HS-27A (cell line): ENCODE measurements at regions not wholly inside any gene's neighbourhood (a gene's known extent, or its start where the extent isn't known, plus 50 kb on each side); places are given as distances from the start of the nearest gene placed in this dataset.

Experiments
- DNase-seq: peaks from one replicate; pipeline ENCODE4 v3.0.0-alpha.2; 2012; ENCODE audit warnings: low read depth, missing footprints

DNA sequence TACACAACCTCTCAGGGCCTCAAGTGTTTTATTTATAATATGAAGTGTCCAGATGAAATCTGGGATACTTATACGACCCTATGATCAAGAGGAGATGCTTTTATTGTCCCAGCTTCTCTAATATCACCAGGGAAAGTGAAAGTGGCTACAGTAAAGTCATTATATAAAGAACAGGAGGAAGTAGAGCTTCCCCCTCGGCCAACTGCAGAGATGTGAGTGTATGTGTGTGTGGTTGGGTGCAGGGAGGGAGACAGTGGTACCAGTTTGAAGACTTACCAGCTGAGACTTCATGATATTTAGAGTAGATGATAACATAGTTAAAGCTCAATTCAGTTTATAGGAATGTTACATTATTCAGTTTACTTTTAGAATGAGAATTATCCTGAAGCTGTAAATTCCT lies 373.6 kb upstream of the DDI1 start:
- no peak for DNase-seq

DNA sequence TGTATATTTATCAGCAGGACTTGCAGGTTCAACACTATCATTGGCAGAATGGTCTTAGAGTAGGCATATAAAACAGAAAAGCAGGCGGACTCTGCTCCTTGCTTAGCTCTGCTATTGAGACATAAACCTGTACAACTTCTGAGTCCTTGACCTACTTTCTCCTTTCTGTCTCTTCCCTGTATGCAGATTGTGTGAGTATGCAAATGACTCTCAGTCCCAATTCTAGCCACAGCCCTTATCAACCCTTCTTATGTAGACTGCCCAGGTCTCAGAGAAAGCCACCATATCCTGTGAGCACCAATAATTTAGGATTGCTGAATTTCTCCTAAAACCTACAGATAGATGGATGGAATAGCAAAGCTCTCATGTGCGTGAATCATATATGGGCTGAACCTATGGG lies 367.6 kb upstream of the DDI1 start:
- DNase-seq, result no peak

DNA sequence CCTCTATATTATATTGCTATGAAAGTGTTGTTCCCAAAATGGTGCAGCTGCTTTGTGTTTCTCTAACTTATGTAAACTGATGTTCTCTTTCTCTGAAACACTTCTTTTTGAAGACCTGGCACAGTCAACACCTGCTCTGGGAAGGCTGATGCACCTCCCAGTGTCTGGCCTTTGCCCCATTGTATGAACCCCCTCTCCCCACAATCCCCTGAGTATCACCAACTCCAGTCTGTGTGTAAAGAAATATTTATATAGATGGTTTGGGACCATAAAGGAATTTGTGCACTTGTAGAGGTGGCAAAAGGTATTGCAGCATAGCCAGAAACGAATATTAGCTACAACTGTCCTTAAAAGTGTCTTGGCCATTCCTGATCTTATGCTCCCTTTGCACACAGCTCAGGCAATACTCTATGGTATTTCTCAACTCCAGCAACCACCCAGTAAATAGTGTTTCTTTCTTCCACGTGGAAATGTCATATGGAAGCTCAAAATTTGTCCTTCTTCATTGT lies 365.2 kb upstream of the DDI1 start:
- no peak for DNase-seq

DNA sequence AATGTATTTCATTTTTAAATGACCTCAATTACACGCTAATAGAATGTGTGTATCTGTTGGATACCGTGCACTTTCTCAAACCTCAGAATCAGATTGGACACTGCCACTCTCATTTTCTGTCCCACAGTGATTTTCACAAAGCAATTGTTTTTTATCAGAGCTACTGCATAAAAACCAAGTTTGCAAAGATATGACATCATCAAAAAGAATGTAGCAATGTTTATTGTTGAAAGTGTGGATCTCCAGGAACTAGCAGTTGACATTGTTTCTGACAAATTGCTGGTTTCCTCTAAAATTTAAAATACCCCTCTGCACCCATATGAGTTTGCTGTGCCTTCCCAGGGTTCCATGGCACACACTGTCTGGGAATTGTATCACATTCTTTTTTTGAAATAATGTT lies 362.7 kb upstream of the DDI1 start:
- no peak for DNase-seq

DNA sequence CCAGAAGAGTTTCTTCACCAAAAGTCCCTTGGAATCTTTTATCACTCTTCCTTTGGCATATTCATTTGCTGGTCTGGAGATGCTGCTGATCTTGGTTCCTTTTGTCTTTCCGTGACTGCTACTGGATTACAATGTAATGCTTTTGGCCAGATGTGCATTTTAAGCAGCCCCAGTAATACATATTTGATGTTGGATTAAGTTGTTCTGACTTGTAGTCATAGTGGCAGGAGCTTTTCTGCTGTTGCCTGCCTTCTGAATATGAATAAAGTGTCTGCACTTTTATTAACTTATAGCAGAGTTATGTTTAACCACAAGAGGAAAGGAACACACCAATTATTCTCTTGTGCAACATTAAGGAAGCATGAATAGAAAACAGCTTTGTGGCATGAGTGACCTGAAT lies 360.0 kb upstream of the DDI1 start:
- DNase-seq, result no peak

DNA sequence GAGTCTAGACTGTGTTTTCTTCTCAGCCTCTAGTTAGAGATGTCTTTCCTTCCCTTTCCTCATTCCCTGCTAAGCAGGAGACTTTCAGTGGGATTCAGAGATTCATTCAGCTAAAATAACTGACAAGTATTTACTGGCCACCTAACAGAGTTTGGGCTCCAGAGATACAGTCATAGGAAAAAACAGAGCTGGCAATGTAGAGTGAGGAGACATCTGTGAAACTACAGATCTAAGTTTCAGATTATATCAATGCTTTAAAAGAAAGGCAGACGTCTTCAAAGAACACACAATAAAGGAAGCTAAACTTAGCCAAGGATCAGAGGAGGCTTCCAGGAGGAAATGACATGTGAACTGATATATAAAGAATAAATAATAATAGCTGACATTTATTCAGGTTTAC lies 355.6 kb upstream of the DDI1 start:
- DNase-seq, result no peak

DNA sequence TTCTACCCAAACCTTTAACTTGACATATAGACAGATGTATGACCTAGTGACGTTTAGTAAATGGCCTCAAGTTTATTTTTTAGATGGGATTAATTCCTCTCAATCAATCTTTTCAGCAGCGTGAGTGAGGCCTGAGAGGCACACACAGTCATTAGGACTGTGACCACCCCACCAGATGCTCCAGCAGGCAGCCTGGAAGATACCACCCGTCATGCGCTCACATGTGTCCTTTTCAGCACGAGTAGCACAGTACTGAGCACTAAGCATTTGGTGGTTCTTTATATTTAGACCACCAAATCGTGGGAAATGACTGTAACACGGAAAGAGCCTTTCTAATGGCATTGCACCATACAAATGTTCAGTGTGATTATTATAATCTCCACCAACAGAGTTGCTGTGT lies 354.6 kb upstream of the DDI1 start:
- no peak for DNase-seq

DNA sequence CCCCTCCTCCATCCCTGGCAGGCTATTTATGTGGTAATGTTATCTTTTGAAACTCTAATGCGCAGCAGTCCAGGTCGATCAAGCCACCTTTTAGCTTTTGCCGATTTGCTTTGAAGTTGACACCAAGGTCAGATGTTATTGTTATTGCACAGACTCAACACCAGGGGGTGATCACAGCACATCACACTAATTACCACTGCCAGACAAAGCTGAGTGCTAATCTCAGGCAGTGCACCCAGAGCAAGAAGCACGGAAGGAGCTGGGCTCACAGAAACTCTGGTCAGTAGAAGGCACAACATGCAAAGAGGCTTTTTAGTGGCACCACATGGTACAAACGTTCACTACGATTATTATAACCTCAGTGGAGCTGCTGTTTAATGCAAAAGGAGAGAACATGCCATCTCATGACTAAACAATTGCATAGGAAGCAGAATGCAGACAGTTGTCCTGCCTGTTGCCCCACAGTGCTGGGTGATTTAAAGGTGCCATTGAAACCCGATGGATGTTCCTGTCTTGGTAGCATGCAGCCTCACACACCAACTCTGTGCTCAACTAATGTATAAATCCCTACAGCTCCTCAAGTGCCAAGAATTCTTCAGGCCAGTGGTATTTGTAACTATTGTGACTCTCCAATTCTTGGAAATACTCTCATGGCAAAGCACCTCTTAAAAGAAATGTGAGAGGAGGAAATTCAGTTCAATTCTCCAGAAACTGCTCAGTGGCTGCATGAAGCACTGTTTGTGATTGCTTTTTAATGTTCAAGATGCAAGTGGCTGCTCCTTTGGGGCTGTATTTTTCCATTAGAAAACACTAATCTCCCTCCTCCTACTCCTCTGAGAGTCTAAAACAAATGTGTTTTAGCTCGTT lies 353.9 kb upstream of the DDI1 start:
- no peak for DNase-seq

DNA sequence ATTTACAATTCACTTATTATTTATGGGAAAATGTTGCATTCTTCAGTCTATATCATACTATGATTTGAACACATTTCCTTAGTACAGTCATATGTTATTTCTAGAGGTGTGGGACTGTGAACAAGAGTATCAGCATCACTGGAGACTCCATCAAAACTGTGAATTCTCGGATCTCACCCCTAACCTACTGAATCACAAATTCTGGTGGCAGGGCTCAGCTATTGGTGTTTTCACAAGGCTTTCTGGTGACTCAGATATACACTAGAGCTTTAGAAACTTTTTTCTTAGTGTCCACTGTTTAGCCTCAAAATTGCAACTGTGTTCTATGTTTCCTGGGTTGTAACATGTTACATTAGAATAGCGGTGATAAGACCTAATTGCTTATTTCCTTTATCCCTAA lies 352.9 kb upstream of the DDI1 start:
- no peak for DNase-seq

DNA sequence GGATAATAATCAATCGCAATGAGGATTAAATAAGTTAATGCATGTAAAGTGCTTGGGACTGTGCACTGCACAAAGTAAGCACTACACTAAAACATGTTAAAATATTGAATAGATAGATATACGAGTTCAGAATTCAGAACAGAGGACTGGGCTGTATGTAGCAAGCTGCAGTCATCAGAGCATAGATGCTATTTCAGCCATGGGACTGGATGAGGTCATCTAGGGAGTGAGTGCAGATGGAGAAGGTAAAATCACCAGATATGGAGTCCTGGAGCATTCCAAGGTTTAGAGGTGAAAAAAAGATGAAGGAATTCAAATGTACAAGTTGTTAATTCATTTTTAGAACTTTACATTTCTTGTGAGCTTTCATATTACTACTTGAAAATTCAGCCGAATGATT lies 347.5 kb upstream of the DDI1 start:
- DNase-seq, result no peak

DNA sequence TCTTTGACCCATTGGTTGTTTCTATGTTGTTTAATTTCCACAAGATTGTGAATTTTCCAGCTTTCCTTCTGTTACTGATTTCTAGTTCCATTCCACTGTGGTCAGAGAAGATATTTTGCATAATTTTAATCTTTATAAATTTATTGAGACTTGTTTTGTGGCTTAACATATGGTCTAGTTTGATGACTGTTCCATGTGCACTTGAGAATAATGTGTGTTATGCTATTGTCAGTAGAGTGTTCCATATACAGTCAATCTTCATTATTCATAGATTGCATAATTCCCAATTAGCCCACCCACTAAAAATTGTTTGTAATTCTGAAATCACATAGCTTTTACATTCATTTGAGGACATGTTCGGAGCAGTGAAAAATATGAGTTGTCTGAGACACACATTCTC lies 346.1 kb upstream of the DDI1 start:
- no peak for DNase-seq

DNA sequence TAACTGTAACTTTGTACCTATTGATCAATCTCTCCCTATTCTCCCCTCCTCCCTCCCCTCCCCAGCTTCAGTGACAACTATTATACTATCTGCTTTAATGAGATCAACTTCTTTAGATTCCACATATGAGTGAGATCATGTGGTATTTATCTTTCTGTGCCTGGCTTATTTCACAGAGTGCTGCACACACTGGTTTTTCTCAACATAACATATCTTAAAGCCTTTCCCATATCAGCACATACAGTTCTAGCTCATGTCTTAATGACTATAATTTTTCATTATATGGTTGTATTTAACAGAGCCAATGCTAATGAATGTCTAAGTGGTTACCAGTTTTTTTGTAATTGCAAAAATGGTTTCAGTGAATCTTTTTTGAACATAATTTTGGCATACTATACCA lies 340.3 kb upstream of the DDI1 start:
- no peak for DNase-seq

DNA sequence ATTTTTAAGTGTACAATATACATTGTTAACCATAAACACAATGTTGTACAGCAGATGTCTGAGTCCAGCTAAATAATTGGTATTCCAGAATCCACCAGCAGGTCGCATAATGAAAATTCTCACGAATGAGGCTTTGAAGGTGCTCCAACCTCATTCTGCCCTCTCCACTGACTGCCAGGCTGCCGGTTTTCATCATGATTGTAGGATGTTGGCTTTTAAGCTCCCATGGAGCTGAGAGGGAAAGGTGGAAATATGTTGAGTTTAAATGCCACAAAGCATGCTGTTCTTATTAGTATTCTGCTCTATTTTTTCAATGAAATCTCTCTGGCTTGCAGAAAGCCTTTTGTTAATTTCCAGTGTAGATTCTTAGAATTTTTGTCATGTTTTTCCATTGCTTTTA lies 337.2 kb upstream of the DDI1 start:
- no peak for DNase-seq

DNA sequence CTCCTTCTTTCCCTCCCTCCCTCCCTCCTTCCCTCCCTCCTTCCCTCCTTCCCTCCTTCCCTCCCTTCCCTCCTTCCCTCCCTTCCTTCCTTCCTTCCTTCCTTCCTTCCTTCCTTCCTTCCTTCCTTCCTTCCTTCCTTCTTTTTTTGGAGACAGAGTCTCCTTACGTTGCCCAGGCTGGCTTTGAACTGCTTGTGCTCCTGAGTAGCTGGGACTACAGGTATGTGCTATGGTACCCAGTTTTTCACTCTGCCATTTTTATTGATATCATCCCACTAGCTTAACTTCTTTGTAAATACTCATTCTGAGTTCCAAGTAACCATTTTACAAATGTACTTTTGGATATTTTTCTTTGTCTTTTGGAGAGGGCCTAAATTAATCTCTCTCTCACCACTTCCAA lies 336.8 kb upstream of the DDI1 start:
- DNase-seq, result no peak

DNA sequence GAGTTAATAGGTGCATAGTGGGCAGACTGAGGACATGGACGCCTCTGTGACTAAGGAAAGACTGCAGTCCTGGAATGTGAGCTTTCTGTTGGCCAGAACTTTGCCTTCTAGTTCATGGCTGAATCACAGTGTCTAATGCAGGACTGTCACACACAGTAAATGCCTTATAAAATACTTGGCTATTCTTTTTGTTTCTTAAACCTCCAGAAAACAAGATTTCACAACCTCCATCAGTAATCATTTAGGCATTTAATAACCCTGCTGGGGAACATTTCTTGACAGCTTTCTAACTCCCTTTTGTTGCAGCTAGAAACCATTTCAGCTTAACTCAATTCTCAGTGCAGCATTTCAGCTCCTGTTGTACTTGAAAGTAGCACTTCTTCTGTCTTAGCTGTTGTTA lies 335.8 kb upstream of the DDI1 start:
- DNase-seq, result no peak

DNA sequence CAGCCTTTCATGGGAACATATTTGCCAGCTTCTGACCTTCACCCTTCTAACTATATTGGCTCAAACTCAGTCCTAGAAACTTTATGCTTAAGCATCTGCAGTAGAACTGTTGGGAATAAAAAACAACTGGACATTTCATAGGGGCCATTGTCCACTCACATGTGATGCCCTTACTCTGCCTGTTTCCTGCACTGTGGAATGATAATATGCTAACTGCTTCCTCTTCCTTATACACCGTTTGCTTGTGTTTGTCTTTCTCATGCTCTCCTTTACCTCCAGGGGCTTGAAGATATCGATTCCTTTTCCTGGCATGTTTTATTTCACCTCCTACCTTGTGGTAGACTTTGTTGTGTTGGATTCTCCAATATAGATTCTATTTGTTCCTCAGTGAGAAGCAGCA lies 333.0 kb upstream of the DDI1 start:
- DNase-seq, result no peak

DNA sequence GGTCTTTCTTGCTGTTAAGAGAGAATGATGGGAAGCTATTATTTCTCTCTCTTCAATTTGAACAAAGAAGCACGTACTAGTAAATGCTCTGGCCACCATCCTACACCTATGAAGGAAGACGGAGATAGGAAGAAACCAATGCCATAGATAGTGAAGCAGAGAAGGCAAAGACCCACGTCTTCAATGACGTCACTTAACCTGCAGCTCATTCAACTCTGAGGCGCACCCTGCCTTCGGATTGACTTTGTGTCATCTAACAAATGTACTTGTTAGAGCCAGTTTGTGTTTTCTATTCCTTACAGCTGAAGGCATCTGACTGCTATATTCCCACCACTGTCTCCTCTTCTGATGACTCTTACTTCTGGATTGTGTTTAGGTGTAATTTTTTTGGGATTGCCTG lies 332.5 kb upstream of the DDI1 start:
- DNase-seq, result no peak

DNA sequence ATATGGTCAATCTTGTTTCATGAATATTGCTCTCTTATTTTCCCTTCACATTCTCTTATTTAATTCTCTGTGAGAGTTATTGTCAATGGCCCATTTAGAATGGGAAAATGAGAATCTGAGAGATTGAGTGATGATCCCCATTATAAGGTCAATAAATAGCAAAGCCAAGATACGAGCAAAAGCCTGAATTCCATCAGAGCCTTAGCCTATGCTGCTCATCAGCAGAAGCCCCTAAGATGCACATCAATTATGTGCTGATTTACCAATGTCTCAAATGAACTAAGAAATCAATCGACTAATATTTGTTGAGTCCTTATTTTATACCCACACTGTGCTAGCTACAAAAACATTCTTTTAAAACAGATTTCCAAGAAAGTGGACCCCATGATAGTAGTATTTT lies 330.8 kb upstream of the DDI1 start:
- DNase-seq, result no peak

DNA sequence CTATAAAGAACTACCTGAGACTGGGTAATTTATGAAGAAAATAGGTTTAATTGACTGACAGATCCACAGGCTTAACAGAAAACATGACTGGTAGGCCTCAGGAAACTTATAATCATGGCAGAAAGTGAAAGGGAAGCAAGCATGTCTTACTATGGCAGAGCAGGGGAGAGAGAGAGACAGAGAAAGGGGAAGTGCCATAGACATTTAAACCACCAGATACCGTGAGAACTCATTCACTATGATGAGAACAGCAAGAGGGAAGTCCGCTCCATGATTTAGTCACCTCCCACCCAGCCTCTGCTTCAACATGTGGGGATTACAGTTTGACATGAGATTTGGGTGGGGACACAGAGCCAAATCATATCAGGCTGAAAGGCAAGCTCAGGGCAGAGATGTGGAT lies 327.1 kb upstream of the DDI1 start:
- no peak for DNase-seq

DNA sequence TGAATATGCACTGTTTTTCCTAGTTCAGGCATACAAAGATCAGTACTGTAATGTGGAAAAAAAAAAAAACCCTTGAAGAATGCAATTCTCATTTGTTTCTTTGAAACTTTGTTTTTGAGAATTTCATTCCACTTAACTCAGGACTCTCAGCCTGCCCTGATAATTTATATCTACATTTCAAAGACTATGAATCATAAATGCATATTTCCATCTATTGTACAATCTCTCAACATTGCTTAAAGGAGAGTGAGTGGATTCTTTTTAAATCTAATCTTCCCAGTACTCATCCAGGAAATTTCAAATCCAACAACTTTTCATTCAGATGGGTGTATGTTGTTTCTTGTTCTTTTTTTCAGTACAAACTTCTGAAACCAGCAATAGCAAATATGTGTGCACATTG lies 322.2 kb upstream of the DDI1 start:
- no peak for DNase-seq

DNA sequence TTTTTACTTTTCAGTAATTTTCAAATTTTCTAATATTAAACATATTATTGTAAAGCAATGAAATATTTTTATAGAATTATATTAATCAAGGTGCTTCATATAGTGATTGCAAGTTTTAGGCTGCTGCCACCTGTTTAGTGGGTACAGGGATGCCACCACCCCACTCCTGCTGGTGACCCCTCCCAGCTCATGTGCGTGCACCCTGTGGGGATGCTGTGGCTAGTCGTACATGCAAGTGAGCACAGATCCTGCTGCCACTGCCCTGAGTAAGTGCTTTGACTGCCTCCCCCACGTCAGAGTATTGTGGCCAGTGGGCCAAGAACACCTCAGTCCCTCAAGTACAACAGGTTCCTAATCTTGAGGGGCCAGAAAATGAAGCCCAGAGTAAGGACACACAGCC lies 320.1 kb upstream of the DDI1 start:
- DNase-seq, result no peak

DNA sequence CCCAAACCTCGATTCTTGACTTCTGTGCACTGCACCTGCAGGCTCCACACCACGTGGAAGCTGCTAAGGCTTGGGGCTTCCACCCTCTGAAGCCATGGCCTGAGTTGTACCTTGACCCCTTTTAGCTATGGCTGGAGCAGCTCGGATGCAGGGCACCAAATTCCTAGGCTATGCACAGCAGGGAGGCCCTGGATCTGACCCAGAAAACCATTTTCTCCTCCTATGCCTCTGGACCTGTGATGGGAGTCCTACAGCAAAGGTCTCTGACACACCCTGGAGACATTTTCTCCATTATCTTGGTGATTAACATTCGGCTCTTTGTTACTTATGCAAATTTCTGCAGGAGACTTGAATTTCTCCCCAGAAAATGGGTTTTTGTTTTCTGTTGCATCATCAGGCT lies 309.2 kb upstream of the DDI1 start:
- DNase-seq, result no peak

DNA sequence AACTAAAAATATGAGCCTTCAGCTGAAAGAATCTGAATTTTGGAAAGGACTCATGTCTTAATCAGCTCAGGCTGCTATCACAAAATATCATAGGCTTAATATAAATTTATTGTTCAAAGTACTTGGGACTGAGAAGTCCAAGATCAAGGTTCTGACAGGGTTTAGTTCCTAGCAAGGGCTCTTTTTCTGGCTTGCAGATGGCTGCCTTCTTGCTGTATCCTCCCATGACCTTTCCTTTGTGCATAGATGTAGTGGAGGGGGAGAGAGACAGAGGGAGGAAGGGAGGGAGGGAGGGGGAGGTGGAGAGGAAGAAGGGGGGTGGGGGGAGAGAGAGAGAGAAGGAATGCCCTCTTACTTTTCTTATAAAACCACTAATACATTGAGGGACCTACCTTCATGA lies 306.8 kb upstream of the DDI1 start:
- no peak for DNase-seq
